ENCODE measurements at regions not wholly inside any gene's neighbourhood (a gene's known extent, or its start where the extent isn't known, plus 50 kb on each side); places are given as distances from the start of the nearest gene placed in this dataset.
A peak's percentile ranks its signal among the peaks of the same experiment; 100 is the strongest.

DNA sequence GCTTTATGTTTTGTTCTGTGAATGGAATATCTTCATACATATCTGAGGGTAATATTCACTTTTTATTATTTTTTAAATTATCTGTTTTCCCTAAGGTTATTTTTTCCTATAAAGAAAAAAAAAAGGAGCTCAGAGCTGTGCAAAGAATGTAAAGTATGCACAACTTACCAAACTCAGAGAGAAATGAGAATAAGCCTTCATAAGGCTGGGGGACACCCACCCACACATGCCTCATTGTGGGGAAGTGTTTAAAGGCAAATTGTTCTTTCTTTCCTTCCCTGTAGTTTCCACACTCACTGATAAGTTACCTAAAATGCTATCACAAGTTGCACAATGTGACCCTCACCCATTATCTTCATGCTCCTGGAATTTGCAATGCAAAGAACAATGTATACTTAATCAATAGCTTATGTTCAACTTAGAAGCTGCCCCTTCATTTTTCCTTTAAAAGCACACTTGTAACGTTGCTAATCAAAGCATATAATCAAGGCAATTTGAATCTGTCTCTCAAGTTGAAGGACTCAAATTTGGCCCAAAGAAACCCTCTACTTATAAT is 108.1 kb downstream of the GNAT3 start:
- H3K27ac ChIP-seq: no peak overlapping the region
- POLR2A ChIA-PET (ENCODE audit: low non-redundant PET): no interaction called here
- no peak for DNase-seq (ENCODE audit: low spot score)
- TF ChIP-seq, protein P1, sequence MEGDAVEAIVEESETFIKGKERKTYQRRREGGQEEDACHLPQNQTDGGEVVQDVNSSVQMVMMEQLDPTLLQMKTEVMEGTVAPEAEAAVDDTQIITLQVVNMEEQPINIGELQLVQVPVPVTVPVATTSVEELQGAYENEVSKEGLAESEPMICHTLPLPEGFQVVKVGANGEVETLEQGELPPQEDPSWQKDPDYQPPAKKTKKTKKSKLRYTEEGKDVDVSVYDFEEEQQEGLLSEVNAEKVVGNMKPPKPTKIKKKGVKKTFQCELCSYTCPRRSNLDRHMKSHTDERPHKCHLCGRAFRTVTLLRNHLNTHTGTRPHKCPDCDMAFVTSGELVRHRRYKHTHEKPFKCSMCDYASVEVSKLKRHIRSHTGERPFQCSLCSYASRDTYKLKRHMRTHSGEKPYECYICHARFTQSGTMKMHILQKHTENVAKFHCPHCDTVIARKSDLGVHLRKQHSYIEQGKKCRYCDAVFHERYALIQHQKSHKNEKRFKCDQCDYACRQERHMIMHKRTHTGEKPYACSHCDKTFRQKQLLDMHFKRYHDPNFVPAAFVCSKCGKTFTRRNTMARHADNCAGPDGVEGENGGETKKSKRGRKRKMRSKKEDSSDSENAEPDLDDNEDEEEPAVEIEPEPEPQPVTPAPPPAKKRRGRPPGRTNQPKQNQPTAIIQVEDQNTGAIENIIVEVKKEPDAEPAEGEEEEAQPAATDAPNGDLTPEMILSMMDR (conservative IDR thresholded peaks at IDR 0.05; ENCODE audit: low read depth): no peak
- CTCF ChIA-PET: interaction anchor here (1.0 kb wide), 1 partner anchor 11 kb away, joined by 3 read pairs; no protein-coding TSS in a partner anchor

DNA sequence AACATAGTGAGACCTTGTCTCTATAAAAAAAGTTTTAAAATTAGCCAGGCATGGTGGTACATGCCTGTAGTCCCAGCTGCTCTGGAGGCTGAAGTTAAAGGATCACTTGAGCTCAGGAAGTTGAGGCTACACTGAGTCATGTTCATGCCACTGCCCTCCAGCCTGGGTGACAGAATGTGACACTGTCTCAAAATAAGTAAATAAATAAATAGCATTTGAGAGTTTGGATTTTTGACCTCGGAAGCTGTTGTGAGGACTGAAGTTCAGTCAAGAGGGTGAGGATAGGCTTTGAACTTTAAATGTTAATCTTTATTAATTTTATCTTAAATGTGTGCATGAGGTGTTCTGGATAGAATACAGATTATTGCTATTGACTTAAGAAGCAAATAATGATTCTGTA is 110.2 kb downstream of the GNAT3 start:
- ChIA-PET CTCF (no interaction called here), POLR2A (ENCODE audit: low non-redundant PET) (no interaction called here)
- TF ChIP-seq, protein P1 (conservative IDR thresholded peaks at IDR 0.05; ENCODE audit: low read depth): no peak
- DNase-seq (ENCODE audit: low spot score): no peak
- H3K27ac ChIP-seq: no peak overlapping the region

DNA sequence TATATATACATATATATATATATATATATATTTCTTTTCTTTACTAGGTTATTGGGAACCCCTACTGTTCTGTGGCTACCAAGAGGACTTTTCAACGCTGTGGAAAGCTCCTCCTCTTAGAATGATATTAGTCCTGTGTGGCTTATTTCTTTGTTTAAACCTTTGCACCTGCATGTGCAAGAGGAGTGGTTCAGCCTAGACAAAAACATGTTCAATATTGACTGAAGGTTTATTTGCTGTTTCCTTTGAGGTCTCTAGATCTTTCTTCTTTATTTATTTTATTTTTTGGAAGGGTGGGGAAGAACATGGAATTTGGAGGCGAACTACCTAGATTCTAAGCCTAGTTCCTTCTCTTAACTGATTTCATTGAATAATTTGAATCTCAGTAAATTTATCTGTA is 118.1 kb downstream of the GNAT3 start:
- ChIA-PET POLR2A (ENCODE audit: low non-redundant PET) (no interaction called here), CTCF (interaction anchor here (0.5 kb wide), 1 partner anchor 64 kb away, joined by 5 read pairs; no protein-coding TSS in a partner anchor)
- no peak overlapping the region for H3K27ac ChIP-seq
- no peak for DNase-seq (ENCODE audit: low spot score)
- TF ChIP-seq, protein P1 (conservative IDR thresholded peaks at IDR 0.05; ENCODE audit: low read depth): no peak

DNA sequence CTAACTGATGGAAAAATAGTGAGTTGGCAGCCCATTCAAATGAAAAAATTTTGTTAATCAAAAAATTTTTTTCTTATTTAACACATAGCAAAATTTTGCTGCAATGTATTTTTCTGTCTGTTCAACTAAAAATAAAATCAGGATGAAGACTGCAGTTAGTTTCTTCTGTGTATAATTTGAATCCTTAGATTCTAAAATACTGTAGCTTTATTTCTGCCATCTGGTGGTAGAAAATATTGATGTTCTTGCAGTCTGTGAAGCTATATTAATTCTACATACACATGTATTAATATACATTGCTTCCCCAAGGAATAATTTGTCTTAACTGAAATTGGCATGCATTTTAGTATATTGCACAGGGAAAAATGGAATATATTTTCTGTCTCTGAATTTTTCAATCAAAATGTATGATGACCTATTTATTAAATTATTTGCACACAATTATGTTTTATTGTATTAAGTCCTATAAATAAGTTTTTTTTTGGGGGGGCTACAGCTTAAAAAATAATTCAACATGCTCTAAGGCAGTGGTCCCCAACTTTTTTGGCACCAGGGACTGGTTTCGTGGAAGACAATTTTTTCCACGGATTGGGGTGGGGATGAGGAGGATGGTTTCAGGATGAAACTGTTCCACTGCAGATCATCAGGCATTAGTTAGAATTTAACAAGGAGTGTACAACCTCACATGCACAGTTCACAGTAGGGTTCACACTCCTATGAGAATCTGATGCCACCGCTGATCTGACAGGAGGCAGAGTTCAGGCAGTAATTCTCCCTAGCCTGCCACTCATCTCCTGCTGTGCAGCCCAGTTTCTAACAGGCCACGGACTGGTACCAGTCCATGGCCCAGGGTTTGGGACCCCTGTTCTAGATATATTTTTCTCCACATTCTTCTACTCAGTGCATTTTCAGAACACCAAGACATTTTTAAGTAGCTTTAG is 119.4 kb downstream of the GNAT3 start:
- H3K27ac ChIP-seq: no peak overlapping the region
- TF ChIP-seq, protein P1 (conservative IDR thresholded peaks at IDR 0.05; ENCODE audit: low read depth): peak; percentile 84
- POLR2A ChIA-PET (ENCODE audit: low non-redundant PET): no interaction called here
- CTCF ChIA-PET: interaction anchor here (0.5 to 1.3 kb wide), 12 partner anchors 8 to 1398 kb away, joined by 3 to 5 read pairs (median 3); no protein-coding TSS in a partner anchor
- peak; percentile 18 for DNase-seq (ENCODE audit: low spot score)

DNA sequence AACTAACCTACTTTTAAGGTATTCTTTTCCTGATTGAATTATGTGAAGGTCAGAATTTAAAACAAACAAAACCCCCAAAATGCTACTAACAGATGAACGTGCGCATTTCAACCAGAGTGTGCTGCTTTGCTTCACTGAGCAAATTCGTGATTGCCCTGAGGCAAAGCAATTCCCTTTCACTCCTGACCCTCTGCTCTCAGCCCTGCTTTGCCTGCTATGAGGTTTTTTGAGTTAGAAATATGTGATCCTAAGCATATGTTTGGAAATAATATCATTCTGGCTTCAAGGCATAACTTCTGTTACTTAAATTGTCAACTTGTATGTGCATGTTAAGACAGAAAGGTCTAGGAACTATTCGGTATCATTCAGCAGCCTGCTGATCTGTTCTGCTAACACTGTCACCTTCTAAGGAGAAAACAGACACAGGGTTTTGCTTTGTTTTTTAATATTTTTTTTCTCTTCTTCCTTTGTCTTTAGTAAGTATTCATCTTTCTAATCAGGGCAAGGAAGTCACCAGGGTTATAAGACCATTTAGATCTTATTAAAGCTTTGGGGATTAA is 124.2 kb downstream of the GNAT3 start:
- ChIA-PET CTCF (no interaction called here), POLR2A (ENCODE audit: low non-redundant PET) (no interaction called here)
- no peak for DNase-seq (ENCODE audit: low spot score)
- H3K27ac ChIP-seq: no peak overlapping the region
- TF ChIP-seq, protein P1 (conservative IDR thresholded peaks at IDR 0.05; ENCODE audit: low read depth): no peak

DNA sequence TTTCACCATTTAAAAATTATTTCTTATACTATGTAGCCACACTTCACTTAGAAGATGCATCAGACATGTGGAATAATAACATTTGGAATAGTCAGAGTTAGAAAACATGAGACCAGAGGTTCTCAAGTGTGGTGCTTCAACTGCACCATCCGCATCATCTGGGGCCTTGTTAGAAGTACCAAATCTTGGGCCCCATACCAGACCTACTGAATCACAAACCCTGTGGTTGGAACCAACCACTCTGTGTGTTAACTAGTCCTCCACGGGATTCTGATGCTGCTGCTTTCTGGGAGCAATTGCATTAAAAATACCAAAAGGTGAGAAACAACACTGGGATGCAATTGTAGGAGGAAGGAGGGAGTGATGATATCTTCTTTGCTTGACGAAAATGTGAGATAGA is 125.2 kb downstream of the GNAT3 start:
- CTCF ChIA-PET: no interaction called here
- TF ChIP-seq, protein P1 (conservative IDR thresholded peaks at IDR 0.05; ENCODE audit: low read depth): no peak
- no peak overlapping the region for H3K27ac ChIP-seq
- no peak for DNase-seq (ENCODE audit: low spot score)
- POLR2A ChIA-PET (ENCODE audit: low non-redundant PET): no interaction called here
